Eye (tissue), 1 donor: ENCODE measurements at regions not wholly inside any gene's neighbourhood (a gene's known extent, or its start where the extent isn't known, plus 50 kb on each side); places are given as distances from the start of the nearest gene placed in this dataset.
"Not testable (repeated sequence)": the region's sequence is repeated elsewhere in the genome, so short reads cannot be mapped to it uniquely, and the experiment has no call there.

Source experiments
- DNase-seq: peaks from one replicate; pipeline ENCODE4 v3.0.0-alpha.2; 2015

- not testable (repeated sequence) for DNase-seq
Measured at GRCh38 chr17:22044706-22045246, 352.5 kb downstream of the KCNJ18 start.

- not testable (repeated sequence) for DNase-seq
Measured at GRCh38 chr17:22047521-22047920, 355.2 kb downstream of the KCNJ18 start.

GRCh38 chr17:22048226-22048625 lies 355.9 kb downstream of the KCNJ18 start:
- DNase-seq, result not testable (repeated sequence)

GRCh38 chr17:22050766-22051165 lies 358.4 kb downstream of the KCNJ18 start:
- DNase-seq, result not testable (repeated sequence)

- not testable (repeated sequence) for DNase-seq
Measured at GRCh38 chr17:22052715-22053114, 360.4 kb downstream of the KCNJ18 start.

GRCh38 chr17:22056566-22056965 lies 364.2 kb downstream of the KCNJ18 start:
- not testable (repeated sequence) for DNase-seq

GRCh38 chr17:22075918-22076317 lies 383.6 kb downstream of the KCNJ18 start:
- DNase-seq, result not testable (repeated sequence)

GRCh38 chr17:22088589-22088988 lies 396.3 kb downstream of the KCNJ18 start:
- not testable (repeated sequence) for DNase-seq

- DNase-seq, result no peak
Measured at GRCh38 chr17:22090263-22090935, 398.1 kb downstream of the KCNJ18 start.

- DNase-seq, result not testable (repeated sequence)
Measured at GRCh38 chr17:22091041-22091679, 398.8 kb downstream of the KCNJ18 start.

- DNase-seq, result not testable (repeated sequence)
Measured at GRCh38 chr17:22091840-22092239, 399.5 kb downstream of the KCNJ18 start.

- not testable (repeated sequence) for DNase-seq
Measured at GRCh38 chr17:22095414-22095813, 403.1 kb downstream of the KCNJ18 start.

- DNase-seq, result not testable (repeated sequence)
Measured at GRCh38 chr17:22099633-22100032, 407.3 kb downstream of the KCNJ18 start.

GRCh38 chr17:22102177-22102576 lies 409.9 kb downstream of the KCNJ18 start:
- no peak for DNase-seq

- not testable (repeated sequence) for DNase-seq
Measured at GRCh38 chr17:22116720-22117119, 424.4 kb downstream of the KCNJ18 start.

GRCh38 chr17:22117401-22117800 lies 425.1 kb downstream of the KCNJ18 start:
- DNase-seq, result not testable (repeated sequence)

- not testable (repeated sequence) for DNase-seq
Measured at GRCh38 chr17:22119016-22119415, 426.7 kb downstream of the KCNJ18 start.

- DNase-seq, result not testable (repeated sequence)
Measured at GRCh38 chr17:22119751-22120150, 427.4 kb downstream of the KCNJ18 start.

GRCh38 chr17:22123536-22124281 lies 431.4 kb downstream of the KCNJ18 start:
- DNase-seq, result no peak

GRCh38 chr17:22128171-22128570 lies 435.8 kb downstream of the KCNJ18 start:
- no peak for DNase-seq

GRCh38 chr17:22128723-22129122 lies 436.4 kb downstream of the KCNJ18 start:
- DNase-seq, result no peak

GRCh38 chr17:22129920-22130319 lies 437.6 kb downstream of the KCNJ18 start:
- not testable (repeated sequence) for DNase-seq

- DNase-seq, result no peak
Measured at GRCh38 chr17:22131740-22132139, 439.4 kb downstream of the KCNJ18 start.
